ENCODE measurements at regions not wholly inside any gene's neighbourhood (a gene's known extent, or its start where the extent isn't known, plus 50 kb on each side); places are given as distances from the start of the nearest gene placed in this dataset.

DNA sequence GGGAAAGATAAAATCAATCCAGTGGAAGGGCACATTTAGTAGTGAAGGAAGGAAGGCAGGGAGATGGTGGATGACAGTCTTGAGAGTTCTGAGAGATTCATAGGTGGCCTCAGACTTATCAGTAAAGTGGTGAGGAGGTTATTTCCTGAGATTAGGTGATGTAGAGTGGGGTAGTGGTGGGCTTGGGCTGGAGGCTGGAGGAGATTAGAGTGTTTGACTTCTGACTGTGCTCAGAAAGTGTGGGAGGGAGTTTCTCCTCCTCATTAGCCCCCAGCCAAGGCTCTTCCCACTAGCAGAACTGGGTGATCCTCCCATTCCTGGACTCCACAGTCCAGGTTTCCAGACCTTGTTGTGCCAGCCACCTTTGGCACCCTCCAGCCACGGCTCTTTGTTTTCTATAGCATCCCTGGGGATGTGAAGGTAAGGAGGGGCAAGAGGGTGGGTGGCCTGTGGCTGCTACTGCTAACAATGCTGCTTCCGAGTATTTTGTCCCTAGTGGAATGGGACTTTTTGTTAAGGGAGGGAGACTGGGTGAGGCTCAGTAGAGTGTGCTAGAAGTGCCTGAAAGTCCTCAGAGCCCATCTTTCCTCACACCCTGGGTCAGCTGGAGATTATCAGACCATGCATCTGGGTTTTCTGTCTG, 94.4 kb downstream of the ADRB2 start:
- ChIA-PET POLR2A (ENCODE audit: low non-redundant PET) (no interaction called here), CTCF (no interaction called here)
- TF ChIP-seq, protein P1, sequence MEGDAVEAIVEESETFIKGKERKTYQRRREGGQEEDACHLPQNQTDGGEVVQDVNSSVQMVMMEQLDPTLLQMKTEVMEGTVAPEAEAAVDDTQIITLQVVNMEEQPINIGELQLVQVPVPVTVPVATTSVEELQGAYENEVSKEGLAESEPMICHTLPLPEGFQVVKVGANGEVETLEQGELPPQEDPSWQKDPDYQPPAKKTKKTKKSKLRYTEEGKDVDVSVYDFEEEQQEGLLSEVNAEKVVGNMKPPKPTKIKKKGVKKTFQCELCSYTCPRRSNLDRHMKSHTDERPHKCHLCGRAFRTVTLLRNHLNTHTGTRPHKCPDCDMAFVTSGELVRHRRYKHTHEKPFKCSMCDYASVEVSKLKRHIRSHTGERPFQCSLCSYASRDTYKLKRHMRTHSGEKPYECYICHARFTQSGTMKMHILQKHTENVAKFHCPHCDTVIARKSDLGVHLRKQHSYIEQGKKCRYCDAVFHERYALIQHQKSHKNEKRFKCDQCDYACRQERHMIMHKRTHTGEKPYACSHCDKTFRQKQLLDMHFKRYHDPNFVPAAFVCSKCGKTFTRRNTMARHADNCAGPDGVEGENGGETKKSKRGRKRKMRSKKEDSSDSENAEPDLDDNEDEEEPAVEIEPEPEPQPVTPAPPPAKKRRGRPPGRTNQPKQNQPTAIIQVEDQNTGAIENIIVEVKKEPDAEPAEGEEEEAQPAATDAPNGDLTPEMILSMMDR (conservative IDR thresholded peaks at IDR 0.05; ENCODE audit: low read depth): no peak
- no peak for DNase-seq (ENCODE audit: low spot score)
- H3K27ac ChIP-seq: no peak overlapping the region

DNA sequence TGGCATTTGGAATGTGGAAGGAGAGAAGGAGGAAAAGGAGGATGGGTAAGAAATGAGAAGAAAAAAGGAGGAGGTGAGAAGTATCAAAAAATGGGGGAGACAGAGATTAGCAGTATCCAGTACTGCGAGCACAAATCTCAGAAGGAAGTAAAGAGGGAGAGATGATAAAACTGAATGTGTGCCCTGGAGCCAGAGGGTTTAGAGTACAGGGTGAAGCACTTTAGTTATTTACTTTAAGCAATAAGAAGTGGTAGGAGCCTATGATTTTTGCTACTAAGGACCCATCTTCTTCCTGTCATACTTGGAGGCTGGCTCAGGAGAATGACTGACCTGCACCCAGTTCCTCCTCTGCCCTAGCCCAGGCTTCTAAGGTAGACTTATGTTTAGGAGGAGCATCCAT, 94.9 kb downstream of the ADRB2 start:
- CTCF ChIA-PET: interaction anchor here (0.6 kb wide), 1 partner anchor 1342 kb away, joined by 4 read pairs; no protein-coding TSS in a partner anchor

DNA sequence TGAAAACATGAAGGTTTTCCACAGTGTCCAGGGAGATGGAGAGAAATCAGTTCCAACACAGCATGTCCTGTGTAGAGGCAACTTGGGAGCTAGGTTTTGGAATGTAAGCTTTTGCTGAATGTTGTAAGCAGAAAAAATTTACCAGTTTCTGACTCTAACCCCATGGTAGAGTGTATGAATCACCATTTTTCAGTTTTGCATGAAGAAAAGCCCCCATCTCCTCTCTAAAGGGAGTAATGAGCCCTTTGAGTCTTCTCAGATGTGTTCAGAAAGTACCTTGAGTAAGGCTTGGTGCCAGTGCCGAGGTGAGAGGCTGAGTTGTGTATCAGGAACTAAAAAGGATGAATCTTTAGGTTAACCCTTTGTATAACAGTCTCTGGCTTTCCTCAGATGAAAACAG, 96.2 kb downstream of the ADRB2 start:
- TF ChIP-seq, protein P1 (conservative IDR thresholded peaks at IDR 0.05; ENCODE audit: low read depth): no peak
- POLR2A ChIA-PET (ENCODE audit: low non-redundant PET): no interaction called here
- no peak for DNase-seq (ENCODE audit: low spot score)
- CTCF ChIA-PET: no interaction called here
- H3K27ac ChIP-seq: no peak overlapping the region

More for the DNA sequence above, 94.9 kb downstream of the ADRB2 start:
- DNase-seq (ENCODE audit: low spot score): no peak
- H3K27ac ChIP-seq: no peak overlapping the region
- TF ChIP-seq, protein P1 (conservative IDR thresholded peaks at IDR 0.05; ENCODE audit: low read depth): no peak
- POLR2A ChIA-PET (ENCODE audit: low non-redundant PET): no interaction called here

DNA sequence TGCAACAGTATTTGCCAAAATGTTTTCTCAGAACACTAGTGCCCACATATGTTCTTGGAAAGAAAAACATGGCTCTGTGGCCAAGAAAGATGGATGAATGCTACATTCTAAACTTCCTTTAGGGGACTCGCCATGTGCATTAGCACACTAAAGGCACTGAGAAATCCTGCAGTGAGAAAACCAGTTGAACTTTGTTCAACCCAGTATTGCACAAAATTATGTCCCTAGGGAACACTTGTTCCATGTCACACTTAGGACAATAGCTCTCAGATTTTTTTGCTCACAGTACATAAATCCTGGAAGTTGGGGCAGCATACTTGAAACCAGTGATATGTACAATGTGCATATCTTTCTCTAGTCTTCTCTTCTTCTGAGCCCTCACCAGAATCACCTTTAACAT, 96.6 kb downstream of the ADRB2 start:
- ChIA-PET POLR2A (ENCODE audit: low non-redundant PET) (no interaction called here), CTCF (no interaction called here)
- TF ChIP-seq, protein P1 (conservative IDR thresholded peaks at IDR 0.05; ENCODE audit: low read depth): no peak
- no peak overlapping the region for H3K27ac ChIP-seq
- DNase-seq (ENCODE audit: low spot score): no peak

DNA sequence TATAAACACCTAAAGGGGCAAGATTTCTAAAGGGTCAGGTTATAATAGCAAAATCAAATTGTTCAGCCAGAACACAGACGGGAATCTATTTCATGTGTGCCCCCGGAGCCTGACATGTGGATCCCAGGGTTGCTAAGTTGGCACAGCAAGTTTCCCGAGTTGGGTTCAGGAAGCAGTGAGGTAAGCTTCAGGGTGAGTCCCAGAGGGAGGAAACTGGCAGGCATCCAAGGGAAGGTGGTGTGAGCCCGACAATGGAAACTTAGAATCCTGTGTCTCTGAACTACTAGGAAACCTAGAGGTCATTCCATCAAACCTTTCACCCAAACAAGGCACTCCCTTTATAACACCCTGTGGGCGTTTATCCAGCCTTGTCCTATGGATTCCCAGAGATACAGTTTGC, 98.4 kb downstream of the ADRB2 start:
- ChIA-PET POLR2A (ENCODE audit: low non-redundant PET) (interaction anchor here (0.6 kb wide), 1 partner anchor 413 kb away, joined by 3 read pairs; no protein-coding TSS in a partner anchor), CTCF (interaction anchor here (0.6 to 1.0 kb wide), 2 partner anchors 9 to 114 kb away, joined by 3 to 4 read pairs; no protein-coding TSS in a partner anchor)
- no peak overlapping the region for H3K27ac ChIP-seq
- peak; percentile 55 for DNase-seq (ENCODE audit: low spot score)
- TF ChIP-seq, protein P1 (conservative IDR thresholded peaks at IDR 0.05; ENCODE audit: low read depth): no peak

DNA sequence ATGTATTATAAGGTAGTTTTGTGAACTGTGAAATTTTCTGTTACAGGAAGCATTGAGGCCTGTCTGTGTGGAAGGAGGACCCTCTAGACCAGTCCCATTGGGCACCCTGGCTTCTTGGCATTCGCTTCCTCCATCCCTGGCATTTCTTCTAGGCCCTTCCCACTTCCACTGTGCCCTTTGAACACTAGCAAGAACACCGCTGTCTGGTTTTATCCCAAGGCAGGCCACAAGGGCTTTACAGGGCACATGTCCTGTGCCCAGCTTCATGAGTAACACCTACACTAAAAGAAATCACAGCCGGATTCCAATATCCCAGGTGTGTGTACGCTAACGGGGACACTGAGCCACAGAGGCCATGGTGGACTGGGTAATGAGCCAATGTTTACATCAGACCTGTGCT, 99.8 kb downstream of the ADRB2 start:
- TF ChIP-seq, protein P1 (conservative IDR thresholded peaks at IDR 0.05; ENCODE audit: low read depth): no peak
- ChIA-PET CTCF (no interaction called here), POLR2A (ENCODE audit: low non-redundant PET) (no interaction called here)
- no peak for DNase-seq (ENCODE audit: low spot score)
- no peak overlapping the region for H3K27ac ChIP-seq
